HG02943 (cell line): ENCODE measurements at regions not wholly inside any gene's neighbourhood (a gene's known extent, or its start where the extent isn't known, plus 50 kb on each side); places are given as distances from the start of the nearest gene placed in this dataset.

ENCODE experiments used
- ATAC-seq: cut with Tn5 transposase; IDR thresholded peaks from one replicate; pipeline ENCODE4 v1.9.1; 2021; ENCODE audit warnings: mild to moderate bottlenecking, low read depth, moderate library complexity; ENCODE audit not compliant: unreplicated experiment

GRCh38 chr10:58968389-58968755 is 208.1 kb upstream of the PHYHIPL start:
- no peak for ATAC-seq

DNA sequence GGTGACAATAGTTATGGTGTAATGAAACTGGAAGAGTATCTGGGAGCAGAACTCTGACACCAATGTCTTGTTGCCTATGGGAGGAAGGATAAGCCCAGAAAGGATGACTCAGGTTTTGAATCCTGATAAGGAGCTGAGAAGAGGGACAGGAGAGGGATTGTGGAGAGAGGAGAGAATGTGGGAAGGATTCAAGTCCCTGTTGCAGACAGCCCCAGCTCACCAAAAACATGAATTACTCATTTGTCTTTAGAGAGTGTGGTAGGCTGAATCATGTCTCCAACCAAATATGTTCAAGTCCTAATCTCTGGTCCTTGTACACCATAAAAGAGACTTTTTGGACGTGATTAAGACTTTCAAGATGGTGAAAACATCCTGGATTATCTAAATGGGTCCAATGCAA is 206.9 kb upstream of the PHYHIPL start:
- no peak for ATAC-seq

DNA sequence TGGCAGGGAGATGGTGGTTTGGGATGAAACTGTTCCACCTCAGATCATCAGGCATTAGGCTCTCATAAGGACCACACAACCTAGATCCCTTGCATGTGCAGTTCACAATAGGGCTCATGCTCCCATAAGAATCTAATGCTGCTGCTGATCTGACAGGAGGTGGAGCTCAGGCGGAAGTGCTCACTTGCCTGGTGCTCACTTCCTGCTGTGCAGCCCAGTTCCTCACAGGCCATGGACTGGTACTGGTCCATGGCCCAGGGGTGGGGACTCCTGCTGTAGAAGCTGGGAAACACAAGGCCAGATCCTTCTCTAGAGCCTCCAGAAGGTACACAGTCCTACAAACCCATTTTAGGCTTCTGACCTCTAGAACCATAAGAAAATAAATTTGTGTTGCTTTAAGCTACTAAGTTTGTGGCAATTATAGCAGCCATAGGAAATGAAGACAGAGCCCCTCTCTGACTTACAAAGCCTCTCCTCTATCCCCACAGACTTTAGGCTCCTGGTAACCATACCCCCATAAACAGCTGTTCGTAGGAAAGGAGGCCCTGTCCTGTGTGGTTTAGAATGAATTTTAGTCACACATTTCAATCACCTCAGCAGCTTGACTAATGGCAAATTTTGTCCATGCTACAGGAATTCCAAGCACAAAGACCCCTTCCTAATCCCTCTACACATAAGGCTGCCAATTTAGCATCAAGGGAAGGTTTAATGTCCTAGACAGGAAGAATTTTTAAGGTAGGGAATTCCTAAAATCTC is 206.1 kb upstream of the PHYHIPL start:
- no peak for ATAC-seq

GRCh38 chr10:58971211-58971610 is 205.2 kb upstream of the PHYHIPL start:
- ATAC-seq, result no peak

GRCh38 chr10:58971796-58972491 is 204.5 kb upstream of the PHYHIPL start:
- ATAC-seq, result no peak

DNA sequence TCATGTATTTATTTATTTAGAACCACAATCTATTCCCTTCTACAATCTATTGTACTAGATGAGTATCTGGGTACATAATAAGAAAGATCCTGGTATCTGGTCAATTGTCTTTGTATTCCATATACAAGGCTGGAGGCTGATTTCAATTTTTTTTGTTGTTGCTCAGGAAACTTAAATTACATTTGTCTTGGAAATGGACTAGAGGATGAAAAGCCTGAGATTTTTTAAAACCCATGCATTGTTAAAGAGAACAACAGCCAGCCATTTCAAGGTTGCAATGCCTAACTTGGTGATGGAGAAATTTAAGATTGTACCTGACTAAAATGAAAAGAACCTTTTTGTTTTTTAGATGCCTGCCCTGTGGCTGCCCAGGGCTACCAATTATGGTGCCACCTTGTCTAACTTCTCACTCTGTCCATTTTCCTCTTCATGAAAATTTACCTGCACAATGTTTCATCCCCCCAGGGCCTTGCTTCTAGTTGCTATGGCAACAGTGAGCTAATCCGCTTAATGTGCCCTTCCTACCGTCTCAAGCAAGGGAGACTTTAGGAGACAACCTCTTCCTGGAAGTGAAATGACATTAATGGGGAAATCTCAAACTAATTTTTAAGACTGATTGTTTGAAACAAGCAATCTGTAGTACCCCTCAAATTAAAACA is 203.7 kb upstream of the PHYHIPL start:
- ATAC-seq, result no peak

- no peak for ATAC-seq
Observed at GRCh38 chr10:58973235-58973595, 203.2 kb upstream of the PHYHIPL start.

DNA sequence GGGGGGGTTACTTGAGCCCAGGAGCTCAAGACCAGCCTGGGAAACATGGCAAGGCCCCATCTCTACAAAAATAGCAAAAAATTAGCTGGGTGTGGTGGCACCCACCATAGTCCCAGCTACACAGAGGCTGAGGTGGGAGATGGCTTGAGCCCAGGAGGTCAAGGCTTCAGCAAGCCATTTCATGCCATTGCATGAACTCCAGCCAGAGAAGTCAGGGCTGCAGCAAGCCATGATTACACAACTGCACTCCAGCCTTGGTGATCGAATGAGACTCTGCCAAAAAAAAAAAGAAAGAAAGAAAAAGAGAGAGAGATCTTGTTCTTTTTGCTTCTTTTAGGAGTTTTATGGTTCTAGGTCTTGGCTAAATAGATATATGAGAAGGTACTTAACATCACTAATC is 200.2 kb upstream of the PHYHIPL start:
- no peak for ATAC-seq

DNA sequence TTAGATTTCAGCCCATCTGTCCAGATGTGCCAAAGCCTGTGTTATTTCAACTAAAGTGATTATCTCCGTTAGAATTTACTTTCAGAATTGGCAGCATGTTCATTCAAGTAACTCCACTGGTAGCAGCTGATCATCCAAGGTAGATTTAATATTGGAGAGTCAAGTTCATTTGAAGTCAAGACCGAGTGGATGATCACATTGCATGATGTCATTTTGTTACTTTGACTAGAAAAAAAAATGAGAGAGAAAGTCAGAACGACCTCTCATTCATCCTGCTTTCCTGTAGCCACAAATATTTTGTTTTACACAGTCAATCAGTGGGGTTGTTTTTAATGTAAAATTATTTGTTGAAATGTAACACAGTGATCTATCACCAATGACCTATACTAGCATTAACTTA is 196.7 kb upstream of the PHYHIPL start:
- ATAC-seq, result no peak

GRCh38 chr10:58980826-58981415 is 195.5 kb upstream of the PHYHIPL start:
- no peak for ATAC-seq

GRCh38 chr10:58981846-58982245 is 194.6 kb upstream of the PHYHIPL start:
- no peak for ATAC-seq

DNA sequence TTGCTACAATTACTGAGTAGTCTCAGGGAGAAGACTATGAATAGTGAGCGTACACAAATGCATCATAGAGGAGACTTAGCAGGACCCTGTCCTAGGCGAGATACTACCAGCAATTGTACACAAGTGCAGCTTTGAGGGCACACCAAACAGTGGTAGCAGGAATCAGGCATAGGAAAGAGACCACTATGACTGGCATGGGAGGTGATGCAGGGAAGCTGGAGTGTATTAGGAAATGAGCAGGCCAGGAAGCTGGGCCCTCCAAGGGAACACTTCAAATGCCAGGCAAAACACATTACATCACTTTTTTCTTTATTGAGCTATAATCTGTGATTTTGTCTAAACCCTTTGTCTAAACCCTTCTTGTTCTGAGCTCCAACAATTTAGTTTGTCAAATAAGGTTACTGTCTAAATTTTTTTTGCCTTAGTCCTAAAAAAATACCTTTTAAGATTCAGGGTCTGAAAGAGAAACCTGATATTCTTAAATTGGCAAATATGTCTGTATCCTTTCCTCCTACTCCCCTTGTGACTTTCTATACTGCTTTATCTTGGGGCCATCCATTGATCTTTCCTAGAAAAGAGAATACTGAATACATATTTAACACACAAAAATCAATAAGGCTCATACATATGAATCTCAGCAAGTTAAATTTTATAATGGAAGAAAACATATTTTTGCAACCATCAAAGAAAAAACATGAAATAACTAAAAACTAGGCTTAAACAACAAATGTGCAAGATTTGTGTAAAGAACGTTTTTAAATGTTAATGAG is 193.8 kb upstream of the PHYHIPL start:
- no peak for ATAC-seq

- ATAC-seq, result no peak
Observed at GRCh38 chr10:58985216-58985615, 191.2 kb upstream of the PHYHIPL start.

GRCh38 chr10:58989486-58990039 is 186.9 kb upstream of the PHYHIPL start:
- ATAC-seq, result no peak

DNA sequence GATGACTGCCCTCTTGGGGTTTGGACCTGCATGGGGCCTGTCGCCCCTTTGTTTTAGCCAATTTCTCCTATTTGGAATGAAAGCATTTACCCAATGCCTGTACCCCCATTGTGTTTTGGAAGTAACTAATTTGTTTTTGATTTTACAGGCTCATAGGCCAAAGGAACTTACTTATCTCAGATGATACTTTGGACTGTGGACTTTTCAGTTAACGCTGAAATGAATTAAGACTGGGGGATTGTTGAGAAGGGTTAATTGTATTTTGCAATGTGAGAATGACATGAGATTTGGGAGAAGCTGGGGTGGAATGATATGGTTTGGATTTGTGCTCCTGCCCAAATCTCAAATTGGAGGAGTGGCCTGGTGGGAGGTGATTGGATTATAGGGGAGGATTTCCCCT is 185.8 kb upstream of the PHYHIPL start:
- no peak for ATAC-seq

DNA sequence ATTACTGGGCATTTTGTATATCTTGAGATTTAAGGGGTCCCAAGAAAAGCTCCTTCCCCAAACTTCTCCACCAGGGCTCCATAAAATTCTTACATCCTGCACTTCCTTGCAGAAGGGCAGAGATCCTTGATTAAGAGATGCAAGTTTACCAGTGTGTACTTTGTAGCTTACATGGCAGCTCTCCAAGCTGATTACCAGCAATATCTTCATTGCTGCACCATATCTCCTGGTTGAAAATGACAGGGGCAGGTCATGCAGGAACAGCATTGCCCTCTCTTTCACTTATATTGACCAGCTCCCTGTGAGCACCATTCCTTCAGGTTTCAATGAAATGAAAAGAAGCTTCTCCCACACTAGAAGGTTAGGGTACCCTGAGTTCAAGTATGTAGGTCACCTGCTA is 184.6 kb upstream of the PHYHIPL start:
- ATAC-seq, result no peak

DNA sequence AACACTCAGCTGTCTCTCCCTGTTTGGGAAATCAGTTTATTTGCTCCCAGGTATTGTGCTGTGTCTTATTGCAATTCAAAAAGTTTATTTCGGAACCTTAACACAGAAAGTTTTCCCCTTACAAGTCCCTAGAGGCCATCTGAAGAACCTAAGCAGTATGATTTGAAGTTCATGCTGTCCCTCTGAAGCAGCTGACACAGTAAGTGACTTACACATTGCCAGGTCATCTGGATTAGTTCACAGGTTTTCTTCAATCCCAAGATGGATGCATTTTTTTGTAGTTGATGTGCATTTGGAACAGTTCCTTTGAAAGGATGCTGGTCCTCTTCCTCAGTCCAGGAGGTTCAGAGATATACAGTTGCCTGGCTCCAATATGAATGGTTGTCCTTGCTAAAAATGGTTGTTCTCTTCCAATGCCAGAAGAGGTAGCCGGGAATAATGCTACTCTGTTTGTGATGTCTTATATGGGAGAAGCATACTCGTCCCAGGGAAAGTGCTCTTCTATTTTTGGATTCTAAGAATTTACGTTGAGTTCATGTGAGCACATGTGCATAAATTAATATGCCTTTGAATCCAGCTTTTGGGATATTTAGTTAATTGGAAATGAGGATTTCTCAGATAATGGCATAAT is 183.5 kb upstream of the PHYHIPL start:
- ATAC-seq, result no peak

DNA sequence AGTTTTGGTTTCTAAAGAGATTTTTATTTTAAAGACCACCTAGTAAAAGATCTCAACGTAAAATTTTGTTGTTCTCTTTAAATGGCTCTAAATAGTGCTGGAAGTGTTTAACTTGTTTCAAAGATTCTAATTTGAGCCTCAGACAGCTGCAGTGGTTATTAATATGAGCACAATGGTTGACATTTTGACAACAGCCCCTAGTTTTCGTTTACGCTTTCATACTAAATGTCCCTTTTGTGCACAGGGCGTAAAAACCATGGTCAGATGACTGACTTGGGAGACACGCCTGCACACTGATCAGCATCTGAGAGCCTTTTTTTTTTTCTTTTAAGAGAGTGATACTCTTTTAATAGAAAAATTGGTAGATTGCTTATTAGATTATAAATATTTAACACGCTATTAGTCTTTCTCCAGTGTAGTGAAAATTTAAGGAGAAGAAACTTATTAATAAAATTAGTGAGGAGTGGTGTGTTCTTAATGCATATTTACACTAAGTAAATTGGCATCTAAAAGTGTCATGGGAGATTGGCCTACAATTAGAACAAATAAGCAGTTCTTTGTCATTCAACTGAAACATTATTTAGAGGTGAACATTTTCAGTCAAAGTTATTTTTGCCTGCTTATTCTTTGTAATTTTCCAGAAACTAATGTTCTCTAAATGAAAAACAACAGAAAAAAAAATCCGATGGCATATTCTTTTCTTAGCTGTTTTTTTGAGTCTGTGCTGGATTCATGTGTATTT is 182.8 kb upstream of the PHYHIPL start:
- no peak for ATAC-seq
